ENCODE measurements at regions not wholly inside any gene's neighbourhood (a gene's known extent, or its start where the extent isn't known, plus 50 kb on each side); places are given as distances from the start of the nearest gene placed in this dataset.

GRCh38 chr14:42931308-42931707 lies 1324.6 kb downstream of the LRFN5 start:
- no peak for DNase-seq (ENCODE audit: low spot score)

- no peak for DNase-seq (ENCODE audit: low spot score)
Measured at GRCh38 chr14:42929806-42930480, 1323.3 kb downstream of the LRFN5 start.

- DNase-seq (ENCODE audit: low spot score), result no peak
Measured at GRCh38 chr14:42927313-42927712, 1320.6 kb downstream of the LRFN5 start.

- DNase-seq (ENCODE audit: low spot score), result no peak
Measured at GRCh38 chr14:42921901-42922300, 1315.2 kb downstream of the LRFN5 start.

- DNase-seq (ENCODE audit: low spot score), result no peak
Measured at GRCh38 chr14:42918615-42919014, 1311.9 kb downstream of the LRFN5 start.

GRCh38 chr14:42911642-42912041 lies 1305.0 kb downstream of the LRFN5 start:
- DNase-seq (ENCODE audit: low spot score), result no peak

- DNase-seq (ENCODE audit: low spot score), result no peak
Measured at GRCh38 chr14:42909659-42910058, 1303.0 kb downstream of the LRFN5 start.

GRCh38 chr14:42893183-42893582 lies 1286.5 kb downstream of the LRFN5 start:
- DNase-seq (ENCODE audit: low spot score), result no peak

GRCh38 chr14:42884100-42884499 lies 1277.4 kb downstream of the LRFN5 start:
- DNase-seq (ENCODE audit: low spot score), result no peak

- no peak for DNase-seq (ENCODE audit: low spot score)
Measured at GRCh38 chr14:42877716-42878115, 1271.0 kb downstream of the LRFN5 start.

- no peak for DNase-seq (ENCODE audit: low spot score)
Measured at GRCh38 chr14:42872786-42873185, 1266.1 kb downstream of the LRFN5 start.

- no peak for DNase-seq (ENCODE audit: low spot score)
Measured at GRCh38 chr14:42869681-42870080, 1263.0 kb downstream of the LRFN5 start.

- DNase-seq (ENCODE audit: low spot score), result no peak
Measured at GRCh38 chr14:42862114-42862513, 1255.4 kb downstream of the LRFN5 start.

GRCh38 chr14:42860371-42860770 lies 1253.7 kb downstream of the LRFN5 start:
- no peak for DNase-seq (ENCODE audit: low spot score)

- no peak for DNase-seq (ENCODE audit: low spot score)
Measured at GRCh38 chr14:42856106-42856505, 1249.4 kb downstream of the LRFN5 start.

- DNase-seq (ENCODE audit: low spot score), result no peak
Measured at GRCh38 chr14:42855085-42855484, 1248.4 kb downstream of the LRFN5 start.

- no peak for DNase-seq (ENCODE audit: low spot score)
Measured at GRCh38 chr14:42854061-42854460, 1247.4 kb downstream of the LRFN5 start.

- no peak for DNase-seq (ENCODE audit: low spot score)
Measured at GRCh38 chr14:42848652-42849051, 1242.0 kb downstream of the LRFN5 start.

- no peak for DNase-seq (ENCODE audit: low spot score)
Measured at GRCh38 chr14:42814817-42815216, 1208.1 kb downstream of the LRFN5 start.

GRCh38 chr14:42806909-42807315 lies 1200.2 kb downstream of the LRFN5 start:
- no peak for DNase-seq (ENCODE audit: low spot score)

GRCh38 chr14:42804141-42804540 lies 1197.5 kb downstream of the LRFN5 start:
- DNase-seq (ENCODE audit: low spot score), result no peak

GRCh38 chr14:42802346-42802745 lies 1195.7 kb downstream of the LRFN5 start:
- no peak for DNase-seq (ENCODE audit: low spot score)

- DNase-seq (ENCODE audit: low spot score), result no peak
Measured at GRCh38 chr14:42792166-42792565, 1185.5 kb downstream of the LRFN5 start.

GRCh38 chr14:42782754-42783153 lies 1176.1 kb downstream of the LRFN5 start:
- DNase-seq (ENCODE audit: low spot score), result no peak
